SK-N-SH (cell line): ENCODE measurements at regions not wholly inside any gene's neighbourhood (a gene's known extent, or its start where the extent isn't known, plus 50 kb on each side); places are given as distances from the start of the nearest gene placed in this dataset.
"Not testable (repeated sequence)": the region's sequence is repeated elsewhere in the genome, so short reads cannot be mapped to it uniquely, and the experiment has no call there.

Experiments
- CTCF ChIA-PET: fragments of 300-600, 350-600 bp; formaldehyde crosslinking; extraction: SDS; loops from one replicate; lab custom pipeline; 2021; lab: Yijun Ruan, JAX
- POLR2A ChIA-PET: fragments of 350-600 bp; sonication (Branson Sonifier 250); formaldehyde crosslinking; extraction: SDS; loops from one replicate; lab custom pipeline; 2020; ENCODE audit warnings: antibody characterized with exemption, inconsistent platforms; lab: Yijun Ruan, JAX
- DNase-seq: peaks from one replicate; pipeline ENCODE4 v3.0.0; 2012
- H2AFZ ChIP-seq: fragments of 200-600 bp; sonication (generic); 2 replicates; pipeline ENCODE4 v1.8.1; 2016; ENCODE audit warnings: antibody characterized with exemption, mild to moderate bottlenecking, low read depth
- H3F3A ChIP-seq: fragments of 200-600 bp; sonication (generic); replicated peaks from 2 replicates; pipeline ENCODE3; 2016; ENCODE audit warnings: antibody characterized with exemption, mild to moderate bottlenecking; ENCODE audit not compliant: insufficient read depth
- H3K27ac ChIP-seq, 2 experiments: fragments of 200-500 bp in 1 of 2; fragments of 200-600 bp in 1 of 2; sonication (Bioruptor generic) in 1 of 2; sonication (generic), shearing (Covaris generic) in 1 of 2; 2 replicates each; pipeline versions ENCODE4 v1.5.1 to v1.6.1; 2014 to 2016; ENCODE audit warnings: low read depth in 2 of 2, inconsistent platforms in 1 of 2, low read length in 1 of 2, mild to moderate bottlenecking in 1 of 2, mixed read lengths in 1 of 2
- H3K27me3 ChIP-seq: fragments of 200-600 bp; sonication (generic), shearing (Covaris generic); 2 replicates; pipeline ENCODE4 v1.6.1; 2016; ENCODE audit warnings: mixed run types; ENCODE audit not compliant: insufficient read depth
- H3K36me3 ChIP-seq, 2 experiments: fragments of 200-500 bp in 1 of 2; fragments of 200-600 bp in 1 of 2; sonication (Bioruptor generic) in 1 of 2; sonication (generic) in 1 of 2; replicated peaks in 1 of 2; 2 replicates each; pipeline versions ENCODE3 to v1.5.1; 2014 to 2016; ENCODE audit warnings: low read length in 1 of 2, mild to moderate bottlenecking in 1 of 2; ENCODE audit not compliant: insufficient read depth in 2 of 2, control insufficient read depth in 1 of 2
- H3K4me1 ChIP-seq, 2 experiments: fragments of 200-500 bp in 1 of 2; fragments of 200-600 bp in 1 of 2; sonication (Bioruptor generic) in 1 of 2; sonication (generic), shearing (Covaris generic) in 1 of 2; 2 replicates each; pipeline versions ENCODE4 v1.5.1 to v1.6.1; 2014 to 2016; ENCODE audit warnings: low read depth in 1 of 2, low read length in 1 of 2, mixed run types in 1 of 2; ENCODE audit not compliant: insufficient read depth in 2 of 2, control insufficient read depth in 1 of 2
- H3K4me2 ChIP-seq: fragments of 200-600 bp; sonication (generic), shearing (Covaris generic); 2 replicates; pipeline ENCODE4 v1.6.1; 2017; ENCODE audit warnings: mixed run types
- H3K4me3 ChIP-seq, 2 experiments: fragments of 200-500 bp in 1 of 2; fragments of 200-600 bp in 1 of 2; sonication (Bioruptor generic) in 1 of 2; sonication (generic), shearing (Covaris generic) in 1 of 2; 2 replicates each; pipeline versions ENCODE4 v1.5.1 to v1.8.1; 2014 to 2016; ENCODE audit warnings: low read depth in 2 of 2, inconsistent platforms in 1 of 2, low read length in 1 of 2, mild to moderate bottlenecking in 1 of 2, mixed read lengths in 1 of 2, moderate library complexity in 1 of 2
- H3K79me2 ChIP-seq: fragments of 200-600 bp; sonication (generic); 2 replicates; pipeline ENCODE4 v1.8.1; 2017; ENCODE audit warnings: mild to moderate bottlenecking; ENCODE audit not compliant: insufficient read depth
- H3K9ac ChIP-seq: fragments of 200-600 bp; sonication (generic); 2 replicates; pipeline ENCODE4 v1.6.1; 2017; ENCODE audit warnings: mixed run types
- H3K9me2 ChIP-seq: fragments of 200-600 bp; sonication (generic); 2 replicates; pipeline ENCODE4 v1.6.1; 2017; ENCODE audit warnings: mixed run types
- H3K9me3 ChIP-seq: fragments of 200-600 bp; sonication (generic); 2 replicates; pipeline ENCODE4 v1.6.1; 2017; ENCODE audit warnings: mixed run types, mild to moderate bottlenecking, moderate library complexity
- H4K20me1 ChIP-seq: fragments of 200-600 bp; sonication (generic); 2 replicates; pipeline ENCODE4 v1.6.1; 2017; ENCODE audit warnings: mild to moderate bottlenecking, mixed run types; ENCODE audit not compliant: insufficient read depth
- FOSL2 ChIP-seq: IDR thresholded peaks from 2 replicates; pipeline ENCODE4 v1.4.0; 2012; ENCODE audit warnings: low read depth, mild to moderate bottlenecking, moderate library complexity, borderline replicate concordance
- GATA2 ChIP-seq: sonication (generic); formaldehyde crosslinking; IDR thresholded peaks from 2 replicates; pipeline ENCODE4 v1.5.0; 2020; ENCODE audit warnings: mild to moderate bottlenecking, missing genetic modification reagents
- IRF3 ChIP-seq: fragments of 150-350 bp; IDR thresholded peaks from 2 replicates; pipeline ENCODE4 v1.6.1; 2016; ENCODE audit warnings: mild to moderate bottlenecking, low read depth, low read length
- MEF2A ChIP-seq: IDR thresholded peaks from 2 replicates; pipeline ENCODE4 v1.4.0; 2012; ENCODE audit warnings: low read depth, borderline replicate concordance
- NRF1 ChIP-seq: IDR thresholded peaks from 2 replicates; pipeline ENCODE4 v1.6.1; 2012; ENCODE audit warnings: low read depth, mild to moderate bottlenecking, low read length
- PBX3 ChIP-seq: IDR thresholded peaks from 2 replicates; pipeline ENCODE4; 2012
- USF1 ChIP-seq: IDR thresholded peaks from 2 replicates; pipeline ENCODE4 v1.4.0; 2012; ENCODE audit warnings: low read depth, borderline replicate concordance
- ZBTB33 ChIP-seq: IDR thresholded peaks from 2 replicates; pipeline ENCODE4 v1.4.0; 2012; ENCODE audit warnings: low read depth, borderline replicate concordance
- WGBS: methylation state at CpG from one replicate; pipeline ENCODE4 v1.1.6; 2017; ENCODE audit warnings: low lambda C conversion rate; 5-methylcytosine and 5-hydroxymethylcytosine counted together

- TF ChIP-seq USF1 (no peak), MEF2A (no peak), NRF1 (no peak), PBX3 (no peak), FOSL2 (no peak), ZBTB33 (no peak)
Observed at GRCh38 chr3:130828948-130829947, 64.6 kb upstream of the ATP2C1 start (continued).

- CTCF ChIA-PET = interaction anchor here (0.7 to 1.5 kb wide), 2 partner anchors 12 to 231 kb away, joined by 3 to 5 read pairs; no protein-coding TSS in a partner anchor
Observed at GRCh38 chr3:130831719-130832400, 62.0 kb upstream of the ATP2C1 start.

GRCh38 chr3:130832401-130832746 is 61.5 kb upstream of the ATP2C1 start:
- H3K79me2 ChIP-seq, H2AFZ ChIP-seq, H3K4me3 ChIP-seq, H3K4me1 ChIP-seq, H3K9me3 ChIP-seq, H3K27ac ChIP-seq, H4K20me1 ChIP-seq, POLR2A ChIA-PET, H3K36me3 ChIP-seq, H3F3A ChIP-seq, H3K4me2 ChIP-seq, H3K9ac ChIP-seq, H3K27me3 ChIP-seq, H3K9me2 ChIP-seq, DNase-seq: not testable (repeated sequence)
- CTCF ChIA-PET = interaction anchor here (1.5 kb wide), 1 partner anchor 13 kb away, joined by 5 read pairs; no protein-coding TSS in a partner anchor
- WGBS = 100% methylated on average over 1 of the region's 9 CpGs

More at GRCh38 chr3:130831719-130832400, 62.0 kb upstream of the ATP2C1 start:
- H3K9me3 ChIP-seq = no peaks in the 10 kb centered on the region
- no peaks in the 10 kb centered on the region for H3K79me2 ChIP-seq
- H3K27me3 ChIP-seq = no peaks in the 10 kb centered on the region
- H3K4me1 ChIP-seq = peaks cover 0 to 3% of the 10 kb centered on the region in 2 experiments; a peak in 2 of 4 replicates
- TF ChIP-seq GATA2 (CRISPR knock-in tag) (no peak), NRF1 (no peak), IRF3 (no peak)
- no peak overlapping the region for H3K27ac ChIP-seq
- no peaks in the 10 kb centered on the region for H3K9me2 ChIP-seq
- no peaks in the 10 kb centered on the region for H4K20me1 ChIP-seq
- DNase-seq = no peak
- H3F3A ChIP-seq = no peaks in the 10 kb centered on the region
- no peak overlapping the region for H3K4me2 ChIP-seq
- H3K9ac ChIP-seq = no peak overlapping the region
- no peak overlapping the region for H3K4me3 ChIP-seq
- no peak overlapping the region for H2AFZ ChIP-seq
- POLR2A ChIA-PET = no interaction called here
- 63% methylated on average over 10 of the region's 10 CpGs for WGBS
- H3K36me3 ChIP-seq = no peaks in the 10 kb centered on the region
